OCI-LY7 (cell line): ENCODE measurements at regions not wholly inside any gene's neighbourhood (a gene's known extent, or its start where the extent isn't known, plus 50 kb on each side); places are given as distances from the start of the nearest gene placed in this dataset.

ENCODE experiments used
- CTCF ChIP-seq: fragments of 200-600 bp; sonication (generic); conservative IDR thresholded peaks from 2 replicates; pipeline ENCODE4 v1.5.1; 2014; ENCODE audit warnings: mild to moderate bottlenecking, antibody characterized with exemption, low read length, moderate library complexity, mixed read lengths
- EZH2phosphoT487 ChIP-seq: fragments of 200-600 bp; sonication (generic); IDR thresholded peaks from 2 replicates; pipeline ENCODE4 v1.6.1; 2018; ENCODE audit warnings: low read depth, borderline replicate concordance, mild to moderate bottlenecking, mixed run types, antibody characterized with exemption, low read length, moderate library complexity, mixed read lengths

DNA sequence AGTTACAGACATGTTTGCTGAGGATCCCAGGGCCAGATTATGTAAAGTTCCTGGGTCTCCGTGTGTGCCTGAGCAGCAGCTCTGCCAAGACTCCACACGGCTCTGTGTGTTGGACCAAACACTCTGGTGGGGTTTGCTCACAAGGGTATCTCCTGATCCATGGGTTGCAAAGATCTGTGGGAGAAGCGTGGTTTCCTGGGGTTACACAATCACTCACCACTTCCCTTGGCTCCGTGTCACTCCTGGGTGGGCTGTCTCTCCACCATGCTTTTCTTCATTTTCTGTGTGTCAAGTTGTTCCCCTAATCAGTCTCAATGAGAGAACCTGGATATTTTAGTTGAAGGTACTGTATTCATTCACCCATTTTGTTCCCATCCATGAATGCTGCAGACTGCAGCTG lies 1088.8 kb downstream of the FSCB start:
- TF ChIP-seq CTCF (no peak), EZH2phosphoT487 (no peak)
